ENCODE measurements at regions not wholly inside any gene's neighbourhood (a gene's known extent, or its start where the extent isn't known, plus 50 kb on each side); places are given as distances from the start of the nearest gene placed in this dataset.
A peak's percentile ranks its signal among the peaks of the same experiment; 100 is the strongest.

- no peak for TF ChIP-seq CTCF (IDR thresholded peaks at IDR 0.05)
- DNase-seq, result peak; percentile 57
- Histone ChIP-seq H3K27ac (peak overlapping the region; percentile 89), H3K4me3 (no peak overlapping the region), H3K27me3 (ENCODE audit: low read depth) (no peaks in the 10 kb centered on the region), H3K36me3 (no peaks in the 10 kb centered on the region), H3K9me3 (no peaks in the 10 kb centered on the region), H3K4me1 (peaks cover 47% of the 10 kb centered on the region)
- intact Hi-C loops (cut with DNase I), result no loop called here
- ATAC-seq, result peak; percentile 57 to 62
Measured at GRCh38 chr3:46098319-46098761, 71.1 kb upstream of the XCR1 start.

- ATAC-seq, result peak; percentile 51 to 68
- no peaks in the 10 kb centered on the region for H3K36me3 ChIP-seq
- H3K4me3 ChIP-seq, result no peak overlapping the region
- H3K27ac ChIP-seq, result peak overlapping the region; percentile 89
- intact Hi-C loops (cut with DNase I), result no loop called here
- DNase-seq, result no peak
- peaks cover 44% of the 10 kb centered on the region for H3K4me1 ChIP-seq
- TF ChIP-seq CTCF (IDR thresholded peaks at IDR 0.05), result no peak
- no peaks in the 10 kb centered on the region for H3K9me3 ChIP-seq
- H3K27me3 ChIP-seq (ENCODE audit: low read depth), result no peaks in the 10 kb centered on the region
Measured at GRCh38 chr3:46097691-46098241, 70.5 kb upstream of the XCR1 start.

- H3K4me1 ChIP-seq, result peaks cover 41% of the 10 kb centered on the region
- no peak for DNase-seq
- intact Hi-C loops (cut with DNase I), result no loop called here
Measured at GRCh38 chr3:46096781-46097180, 69.5 kb upstream of the XCR1 start.

GRCh38 chr3:46096336-46096735 lies 69.1 kb upstream of the XCR1 start:
- intact Hi-C loops (cut with DNase I), result no loop called here
- peaks cover 41% of the 10 kb centered on the region for H3K4me1 ChIP-seq
- TF ChIP-seq CTCF (IDR thresholded peaks at IDR 0.05), result no peak
- no peak for ATAC-seq
- no peaks in the 10 kb centered on the region for H3K9me3 ChIP-seq
- DNase-seq, result no peak
- no peaks in the 10 kb centered on the region for H3K36me3 ChIP-seq
- H3K4me3 ChIP-seq, result no peak overlapping the region
- H3K27ac ChIP-seq, result peak overlapping the region; percentile 89
- H3K27me3 ChIP-seq (ENCODE audit: low read depth), result no peaks in the 10 kb centered on the region

More at GRCh38 chr3:46096781-46097180, 69.5 kb upstream of the XCR1 start:
- no peak overlapping the region for H3K4me3 ChIP-seq
- no peaks in the 10 kb centered on the region for H3K36me3 ChIP-seq
- ATAC-seq, result no peak
- no peaks in the 10 kb centered on the region for H3K27me3 ChIP-seq (ENCODE audit: low read depth)
- H3K27ac ChIP-seq, result peak overlapping the region; percentile 89
- no peak for TF ChIP-seq CTCF (IDR thresholded peaks at IDR 0.05)
- H3K9me3 ChIP-seq, result no peaks in the 10 kb centered on the region

- Histone ChIP-seq H3K9me3 (no peaks in the 10 kb centered on the region), H3K36me3 (no peaks in the 10 kb centered on the region), H3K4me3 (no peak overlapping the region), H3K27me3 (ENCODE audit: low read depth) (no peaks in the 10 kb centered on the region), H3K27ac (peak overlapping the region; percentile 89), H3K4me1 (peaks cover 42% of the 10 kb centered on the region)
- intact Hi-C loops (cut with DNase I), result no loop called here
- no peak for DNase-seq
- peak; percentile 67 to 76 for ATAC-seq
- no peak for TF ChIP-seq CTCF (IDR thresholded peaks at IDR 0.05)
Measured at GRCh38 chr3:46095307-46095706, 68.0 kb upstream of the XCR1 start.

Data from lower lobe of right lung (tissue), 2 donors.